GM12878 (cell line): ENCODE measurements at regions not wholly inside any gene's neighbourhood (a gene's known extent, or its start where the extent isn't known, plus 50 kb on each side); places are given as distances from the start of the nearest gene placed in this dataset.

ENCODE experiments used
- ATAC-seq: fragments of 200-7000 bp; cut with Tn5 transposase; 3 replicates; pipeline ENCODE4 v1.9.1; 2020; ENCODE audit warnings: mild to moderate bottlenecking, moderate library complexity
- BruUV-seq: library from RNA; stranded (reverse); fragments of 400-500 nt; replicated peaks from 2 replicates; lab custom pipeline; 2021; lab: Mats Ljungman, UMichigan
- CTCF ChIA-PET: fragments of 300-600 bp; sonication (Branson Sonifier 250); formaldehyde crosslinking; extraction: SDS; loops from one replicate; lab custom pipeline; 2021; ENCODE audit warnings: inconsistent platforms; lab: Yijun Ruan, JAX
- POLR2A ChIA-PET: fragments of 350-600 bp; formaldehyde crosslinking; extraction: SDS; loops from one replicate; lab custom pipeline; 2021; ENCODE audit warnings: inconsistent platforms; lab: Charles Lee
- RAD21 ChIA-PET: fragments of 300-600 bp; sonication (Branson Sonifier 250); formaldehyde crosslinking; loops from one replicate; lab custom pipeline; 2023; ENCODE audit warnings: antibody characterized with exemption; ENCODE audit not compliant: unreplicated experiment; lab: Charles Lee
- SMC1A ChIA-PET: fragments of 300-600 bp; sonication (Branson Sonifier 250); formaldehyde crosslinking; loops from one replicate; lab custom pipeline; 2023; ENCODE audit not compliant: unreplicated experiment, uncharacterized antibody; lab: Charles Lee
- DNase-seq: peaks from one replicate; pipeline ENCODE4 v3.0.0-alpha.2; 2011; ENCODE audit warnings: low read depth, low spot score
- FAIRE-seq: peaks from 3 replicates; lab custom pipeline; 2011; peaks lifted over from hg19 to GRCh38; lab: Jason Lieb, UNC
- H2AFZ ChIP-seq: 2 replicates; pipeline ENCODE4 v1.6.0; 2011; ENCODE audit warnings: low read depth, low read length, control low read depth; ENCODE audit not compliant: control insufficient read depth
- H3K27ac ChIP-seq: 2 replicates; pipeline ENCODE4 v1.5.1; 2011; ENCODE audit warnings: control low read depth; ENCODE audit not compliant: control insufficient read depth, insufficient read depth
- H3K27me3 ChIP-seq, 2 experiments: replicated peaks in 1 of 2; 2 replicates each; pipeline versions ENCODE4 v1.6.0 to v1.6.1; 2011; ENCODE audit warnings: low read length in 1 of 2; ENCODE audit not compliant: control insufficient read depth in 2 of 2, insufficient read depth in 2 of 2
- H3K36me3 ChIP-seq, 2 experiments: 2 replicates each; pipeline ENCODE4 v1.5.1; 2011; ENCODE audit warnings: low read length in 1 of 2; ENCODE audit not compliant: control insufficient read depth in 2 of 2, insufficient read depth in 2 of 2
- H3K4me1 ChIP-seq: 2 replicates; pipeline ENCODE4 v1.6.1; 2011; ENCODE audit warnings: mild to moderate bottlenecking, low read length, moderate library complexity, mixed read lengths; ENCODE audit not compliant: control insufficient read depth, insufficient read depth
- H3K4me2 ChIP-seq: 2 replicates; pipeline ENCODE4 v1.6.0; 2011; ENCODE audit warnings: control low read depth; ENCODE audit not compliant: control insufficient read depth, insufficient read depth
- H3K4me3 ChIP-seq: fragments of 200-600 bp; sonication (generic); 2 replicates; pipeline ENCODE4 v1.5.1; 2016
- H3K79me2 ChIP-seq: 2 replicates; pipeline ENCODE4 v1.6.0; 2011; ENCODE audit warnings: low read length; ENCODE audit not compliant: control insufficient read depth, insufficient read depth
- H3K9ac ChIP-seq: 2 replicates; pipeline ENCODE4 v1.8.0; 2011; ENCODE audit warnings: low read length, control low read depth, mixed read lengths; ENCODE audit not compliant: control insufficient read depth, insufficient read depth
- H3K9me3 ChIP-seq: replicated peaks from 3 replicates; pipeline ENCODE4 v1.5.1; 2011; ENCODE audit warnings: mild to moderate bottlenecking, low read length; ENCODE audit not compliant: control insufficient read depth, insufficient read depth
- H4K20me1 ChIP-seq: 2 replicates; pipeline ENCODE4 v1.6.0; 2011; ENCODE audit not compliant: control insufficient read depth, insufficient read depth
- BRCA1 ChIP-seq: IDR thresholded peaks from 2 replicates; pipeline ENCODE4 v1.6.1; 2011; ENCODE audit warnings: low read depth, low read length, improper control_type of control experiment
- MEF2B ChIP-seq: fragments of 450-650 bp; IDR thresholded peaks from 2 replicates; pipeline ENCODE4 v1.6.1; 2018; ENCODE audit warnings: mild to moderate bottlenecking, moderate library complexity; ENCODE audit not compliant: partially characterized antibody, poor library complexity, severe bottlenecking
- PRDM15 ChIP-seq: fragments of 450-650 bp; formaldehyde crosslinking; IDR thresholded peaks from 2 replicates; pipeline ENCODE4 v1.4.0; 2020; ENCODE audit warnings: mild to moderate bottlenecking, moderate library complexity
- RUNX3 ChIP-seq: IDR thresholded peaks from 2 replicates; pipeline ENCODE4 v1.6.1; 2012; ENCODE audit warnings: low read length, inconsistent platforms
- SMC3 ChIP-seq: IDR thresholded peaks from 2 replicates; pipeline ENCODE4 v1.6.1; 2011; ENCODE audit warnings: low read length, improper control_type of control experiment, borderline replicate concordance
- SPI1 ChIP-seq: IDR thresholded peaks from 2 replicates; pipeline ENCODE4 v1.6.1; 2011; ENCODE audit warnings: low read depth, mild to moderate bottlenecking, low read length, moderate library complexity, borderline replicate concordance; ENCODE audit not compliant: insufficient read depth
- STAT3 ChIP-seq: IDR thresholded peaks from 2 replicates; pipeline ENCODE4 v1.6.1; 2011; ENCODE audit warnings: low read depth, low read length, improper control_type of control experiment
- TAF1 ChIP-seq: IDR thresholded peaks from 2 replicates; pipeline ENCODE4 v1.6.1; 2011; ENCODE audit warnings: mild to moderate bottlenecking, low read depth, low read length, borderline replicate concordance
- WGBS: methylation state at CpG from one replicate; pipeline ENCODE4 v1.1.6; 2016; ENCODE audit warnings: low lambda C conversion rate; ENCODE audit not compliant: insufficient replicate concordance, insufficient coverage; ENCODE audit errors: missing lambda C conversion rate; 5-methylcytosine and 5-hydroxymethylcytosine counted together
- in situ Hi-C: fragments of 300-500 bp; cut with MboI; formaldehyde crosslinking; loops from 9 replicates; pipeline ENCODE4 v1.14.3; 2018; ENCODE audit warnings: mixed read lengths
- intact Hi-C: fragments of 100-400 bp; cut with micrococcal nuclease; formaldehyde crosslinking; loops from one replicate; pipeline ENCODE4 v1.14.2; 2022; ENCODE audit not compliant: unreplicated experiment
- TF ChIP-seq, protein P1 (sequence below): fragments of 450-650 bp; IDR thresholded peaks from 2 replicates; pipeline ENCODE4 v1.6.1; 2017; ENCODE audit warnings: mild to moderate bottlenecking, moderate library complexity
- TF ChIP-seq, protein P2 (sequence below): IDR thresholded peaks from 2 replicates; pipeline ENCODE4 v1.6.1; 2011; ENCODE audit warnings: low read depth, mild to moderate bottlenecking, low read length, moderate library complexity, borderline replicate concordance; ENCODE audit errors: extremely low read depth
- TF ChIP-seq, protein P3 (sequence below): fragments of 450-650 bp; formaldehyde crosslinking; IDR thresholded peaks from 2 replicates; pipeline ENCODE4 v1.5.0; 2022; ENCODE audit warnings: mild to moderate bottlenecking, missing genetic modification characterization

DNA sequence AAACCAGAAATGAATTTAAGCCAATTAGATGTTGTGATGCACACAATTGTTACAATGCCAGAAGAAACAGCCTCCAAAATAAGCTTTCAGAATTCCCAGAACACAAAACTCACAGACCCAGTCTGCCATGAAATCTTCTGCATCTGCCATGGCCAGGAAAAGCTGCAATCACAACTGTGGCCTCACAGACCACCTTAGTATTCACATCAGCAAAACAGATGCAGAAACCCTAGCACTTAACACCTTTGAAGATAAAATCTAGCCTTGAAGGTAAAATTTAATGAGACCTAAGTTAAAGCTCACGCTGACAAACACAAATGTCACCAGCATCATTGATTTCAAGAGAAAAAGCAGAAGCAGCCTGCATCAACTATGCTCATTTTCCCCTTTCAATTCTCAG lies 566.8 kb upstream of the TMPRSS15 start:
- BruUV-seq: no TSS peak
- TF ChIP-seq RUNX3 (no peak), MEF2B (no peak), TAF1 (no peak), SMC3 (no peak), STAT3 (no peak), SPI1 (no peak), BRCA1 (no peak), PRDM15 (CRISPR knock-in tag) (no peak)
- TF ChIP-seq, protein P1, sequence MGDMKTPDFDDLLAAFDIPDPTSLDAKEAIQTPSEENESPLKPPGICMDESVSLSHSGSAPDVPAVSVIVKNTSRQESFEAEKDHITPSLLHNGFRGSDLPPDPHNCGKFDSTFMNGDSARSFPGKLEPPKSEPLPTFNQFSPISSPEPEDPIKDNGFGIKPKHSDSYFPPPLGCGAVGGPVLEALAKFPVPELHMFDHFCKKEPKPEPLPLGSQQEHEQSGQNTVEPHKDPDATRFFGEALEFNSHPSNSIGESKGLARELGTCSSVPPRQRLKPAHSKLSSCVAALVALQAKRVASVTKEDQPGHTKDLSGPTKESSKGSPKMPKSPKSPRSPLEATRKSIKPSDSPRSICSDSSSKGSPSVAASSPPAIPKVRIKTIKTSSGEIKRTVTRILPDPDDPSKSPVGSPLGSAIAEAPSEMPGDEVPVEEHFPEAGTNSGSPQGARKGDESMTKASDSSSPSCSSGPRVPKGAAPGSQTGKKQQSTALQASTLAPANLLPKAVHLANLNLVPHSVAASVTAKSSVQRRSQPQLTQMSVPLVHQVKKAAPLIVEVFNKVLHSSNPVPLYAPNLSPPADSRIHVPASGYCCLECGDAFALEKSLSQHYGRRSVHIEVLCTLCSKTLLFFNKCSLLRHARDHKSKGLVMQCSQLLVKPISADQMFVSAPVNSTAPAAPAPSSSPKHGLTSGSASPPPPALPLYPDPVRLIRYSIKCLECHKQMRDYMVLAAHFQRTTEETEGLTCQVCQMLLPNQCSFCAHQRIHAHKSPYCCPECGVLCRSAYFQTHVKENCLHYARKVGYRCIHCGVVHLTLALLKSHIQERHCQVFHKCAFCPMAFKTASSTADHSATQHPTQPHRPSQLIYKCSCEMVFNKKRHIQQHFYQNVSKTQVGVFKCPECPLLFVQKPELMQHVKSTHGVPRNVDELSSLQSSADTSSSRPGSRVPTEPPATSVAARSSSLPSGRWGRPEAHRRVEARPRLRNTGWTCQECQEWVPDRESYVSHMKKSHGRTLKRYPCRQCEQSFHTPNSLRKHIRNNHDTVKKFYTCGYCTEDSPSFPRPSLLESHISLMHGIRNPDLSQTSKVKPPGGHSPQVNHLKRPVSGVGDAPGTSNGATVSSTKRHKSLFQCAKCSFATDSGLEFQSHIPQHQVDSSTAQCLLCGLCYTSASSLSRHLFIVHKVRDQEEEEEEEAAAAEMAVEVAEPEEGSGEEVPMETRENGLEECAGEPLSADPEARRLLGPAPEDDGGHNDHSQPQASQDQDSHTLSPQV: no peak
- TF ChIP-seq, protein P2, sequence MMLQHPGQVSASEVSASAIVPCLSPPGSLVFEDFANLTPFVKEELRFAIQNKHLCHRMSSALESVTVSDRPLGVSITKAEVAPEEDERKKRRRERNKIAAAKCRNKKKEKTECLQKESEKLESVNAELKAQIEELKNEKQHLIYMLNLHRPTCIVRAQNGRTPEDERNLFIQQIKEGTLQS: no peak
- TF ChIP-seq, protein P3, sequence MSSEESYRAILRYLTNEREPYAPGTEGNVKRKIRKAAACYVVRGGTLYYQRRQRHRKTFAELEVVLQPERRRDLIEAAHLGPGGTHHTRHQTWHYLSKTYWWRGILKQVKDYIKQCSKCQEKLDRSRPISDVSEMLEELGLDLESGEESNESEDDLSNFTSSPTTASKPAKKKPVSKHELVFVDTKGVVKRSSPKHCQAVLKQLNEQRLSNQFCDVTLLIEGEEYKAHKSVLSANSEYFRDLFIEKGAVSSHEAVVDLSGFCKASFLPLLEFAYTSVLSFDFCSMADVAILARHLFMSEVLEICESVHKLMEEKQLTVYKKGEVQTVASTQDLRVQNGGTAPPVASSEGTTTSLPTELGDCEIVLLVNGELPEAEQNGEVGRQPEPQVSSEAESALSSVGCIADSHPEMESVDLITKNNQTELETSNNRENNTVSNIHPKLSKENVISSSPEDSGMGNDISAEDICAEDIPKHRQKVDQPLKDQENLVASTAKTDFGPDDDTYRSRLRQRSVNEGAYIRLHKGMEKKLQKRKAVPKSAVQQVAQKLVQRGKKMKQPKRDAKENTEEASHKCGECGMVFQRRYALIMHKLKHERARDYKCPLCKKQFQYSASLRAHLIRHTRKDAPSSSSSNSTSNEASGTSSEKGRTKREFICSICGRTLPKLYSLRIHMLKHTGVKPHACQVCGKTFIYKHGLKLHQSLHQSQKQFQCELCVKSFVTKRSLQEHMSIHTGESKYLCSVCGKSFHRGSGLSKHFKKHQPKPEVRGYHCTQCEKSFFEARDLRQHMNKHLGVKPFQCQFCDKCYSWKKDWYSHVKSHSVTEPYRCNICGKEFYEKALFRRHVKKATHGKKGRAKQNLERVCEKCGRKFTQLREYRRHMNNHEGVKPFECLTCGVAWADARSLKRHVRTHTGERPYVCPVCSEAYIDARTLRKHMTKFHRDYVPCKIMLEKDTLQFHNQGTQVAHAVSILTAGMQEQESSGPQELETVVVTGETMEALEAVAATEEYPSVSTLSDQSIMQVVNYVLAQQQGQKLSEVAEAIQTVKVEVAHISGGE (CRISPR knock-in tag): no peak
- in situ Hi-C loops (no loop called here), intact Hi-C loops (no loop called here)
- Histone ChIP-seq H3K9me3 (no peaks in the 10 kb centered on the region), H3K79me2 (no peaks in the 10 kb centered on the region), H3K4me3 (no peak overlapping the region), H4K20me1 (no peaks in the 10 kb centered on the region), H3K27ac (no peak overlapping the region), H3K4me1 (no peaks in the 10 kb centered on the region), H2AFZ (no peak overlapping the region), H3K9ac (no peak overlapping the region), H3K36me3 (no peaks in the 10 kb centered on the region), H3K4me2 (no peak overlapping the region), H3K27me3 (no peaks in the 10 kb centered on the region)
- ChIA-PET RAD21 (no interaction called here), CTCF (no interaction called here), POLR2A (no interaction called here), SMC1A (no interaction called here)
- no peak for ATAC-seq
- WGBS: 0% methylated on average over 1 of the region's 1 CpG
- FAIRE-seq: no peak
- no peak for DNase-seq
